WTC11 (cell line): ENCODE measurements at regions not wholly inside any gene's neighbourhood (a gene's known extent, or its start where the extent isn't known, plus 50 kb on each side); places are given as distances from the start of the nearest gene placed in this dataset.

Experiments used
- ATAC-seq: fragments of 200-7000 bp; cut with Tn5 transposase; 2 replicates; pipeline ENCODE4 v1.10.0; 2021; ENCODE audit warnings: mild to moderate bottlenecking, moderate library complexity
- CTCF ChIA-PET: fragments of 300-600 bp; sonication (Branson Sonifier 250); formaldehyde crosslinking; loops from one replicate; lab custom pipeline; 2021; ENCODE audit warnings: antibody characterized with exemption; lab: Charles Lee
- POLR2A ChIA-PET: fragments of 350-600 bp; sonication (Branson Sonifier 250); formaldehyde crosslinking; loops from one replicate; lab custom pipeline; 2021; ENCODE audit warnings: antibody characterized with exemption; lab: Charles Lee
- DNase-seq: peaks from one replicate; pipeline ENCODE4 v3.0.0; 2021; ENCODE audit warnings: low spot score
- H3K27ac Mint-ChIP-seq: 2 replicates; pipeline ENCODE4 v1.8.0; 2021; ENCODE audit warnings: mixed read lengths
- H3K27me3 Mint-ChIP-seq: 2 replicates; pipeline ENCODE4 v1.8.0; 2021; ENCODE audit warnings: low read depth, mild to moderate bottlenecking, moderate library complexity, mixed read lengths
- H3K36me3 Mint-ChIP-seq: 2 replicates; pipeline ENCODE4 v1.8.0; 2021; ENCODE audit warnings: mixed read lengths
- H3K4me1 Mint-ChIP-seq: 2 replicates; pipeline ENCODE4 v1.8.0; 2022; ENCODE audit warnings: mixed read lengths
- H3K4me3 Mint-ChIP-seq: 2 replicates; pipeline ENCODE4 v1.8.0; 2021; ENCODE audit warnings: mild to moderate bottlenecking, moderate library complexity, mixed read lengths
- H3K9me3 Mint-ChIP-seq: 2 replicates; pipeline ENCODE4 v1.8.0; 2021; ENCODE audit warnings: mixed read lengths
- ARID4B ChIP-seq: sonication (generic); formaldehyde crosslinking; IDR thresholded peaks from 2 replicates; pipeline ENCODE4 v1.8.0; 2023; ENCODE audit warnings: missing genetic modification reagents, mild to moderate bottlenecking, borderline replicate concordance
- ATF2 ChIP-seq: sonication (generic); formaldehyde crosslinking; IDR thresholded peaks from 2 replicates; pipeline ENCODE4 v1.8.1; 2022; ENCODE audit warnings: low read depth, missing genetic modification reagents, borderline replicate concordance
- ATF6 ChIP-seq: sonication (generic); formaldehyde crosslinking; IDR thresholded peaks from 2 replicates; pipeline ENCODE4 v1.8.1; 2023; ENCODE audit warnings: mild to moderate bottlenecking, missing genetic modification reagents
- CBFB ChIP-seq: sonication (generic); formaldehyde crosslinking; IDR thresholded peaks from 2 replicates; pipeline ENCODE4 v1.8.1; 2022; ENCODE audit warnings: mild to moderate bottlenecking, low read depth, missing genetic modification reagents
- CDX4 ChIP-seq: fragments of 250-450 bp; sonication (Bioruptor Pico); IDR thresholded peaks from 2 replicates; pipeline ENCODE4 v1.9.0; 2021; ENCODE audit warnings: moderate library complexity, mild to moderate bottlenecking, inconsistent platforms, borderline replicate concordance
- CTCF ChIP-seq: fragments of 200-600 bp; IDR thresholded peaks from 2 replicates; pipeline ENCODE4 v1.8.0; 2022; ENCODE audit warnings: antibody characterized with exemption
- E2F5 ChIP-seq: sonication (generic); formaldehyde crosslinking; IDR thresholded peaks from 2 replicates; pipeline ENCODE4 v1.8.1; 2022; ENCODE audit warnings: mild to moderate bottlenecking, moderate library complexity, missing genetic modification reagents
- FOXJ3 ChIP-seq: sonication (generic); formaldehyde crosslinking; IDR thresholded peaks from 2 replicates; pipeline ENCODE4 v1.9.0; 2021; ENCODE audit warnings: missing genetic modification reagents, mild to moderate bottlenecking, borderline replicate concordance
- HMGA2 ChIP-seq: fragments of 250-450 bp; sonication (Bioruptor Pico); IDR thresholded peaks from 2 replicates; pipeline ENCODE4 v1.4.0; 2021; ENCODE audit warnings: mild to moderate bottlenecking, moderate library complexity
- MYBL2 ChIP-seq: sonication (generic); formaldehyde crosslinking; IDR thresholded peaks from 2 replicates; pipeline ENCODE4 v1.8.1; 2023; ENCODE audit warnings: mild to moderate bottlenecking, moderate library complexity, missing genetic modification reagents
- NFATC4 ChIP-seq: fragments of 250-450 bp; sonication (Bioruptor Pico); IDR thresholded peaks from 2 replicates; pipeline ENCODE4 v1.9.0; 2021; ENCODE audit warnings: mild to moderate bottlenecking
- NR2C2 ChIP-seq: sonication (generic); formaldehyde crosslinking; IDR thresholded peaks from 2 replicates; pipeline ENCODE4 v1.8.0; 2022; ENCODE audit warnings: mild to moderate bottlenecking, missing genetic modification reagents
- OVOL2 ChIP-seq: fragments of 250-450 bp; sonication (Bioruptor Pico); IDR thresholded peaks from 2 replicates; pipeline ENCODE4 v1.9.0; 2021; ENCODE audit warnings: mild to moderate bottlenecking, borderline replicate concordance
- PREB ChIP-seq: sonication (generic); formaldehyde crosslinking; IDR thresholded peaks from 2 replicates; pipeline ENCODE4 v1.8.1; 2022; ENCODE audit warnings: mild to moderate bottlenecking, missing genetic modification reagents, moderate library complexity, borderline replicate concordance
- RELA ChIP-seq: sonication (generic); formaldehyde crosslinking; IDR thresholded peaks from 2 replicates; pipeline ENCODE4 v1.8.1; 2022; ENCODE audit warnings: missing genetic modification reagents, mild to moderate bottlenecking, borderline replicate concordance
- SMAD4 ChIP-seq: sonication (generic); formaldehyde crosslinking; IDR thresholded peaks from 2 replicates; pipeline ENCODE4 v1.8.0; 2022; ENCODE audit warnings: mild to moderate bottlenecking, missing genetic modification reagents
- SOX15 ChIP-seq: fragments of 250-450 bp; sonication (Bioruptor Pico); IDR thresholded peaks from 2 replicates; pipeline ENCODE4 v1.9.0; 2021; ENCODE audit warnings: mild to moderate bottlenecking
- TCF7 ChIP-seq: sonication (generic); formaldehyde crosslinking; IDR thresholded peaks from 2 replicates; pipeline ENCODE4 v1.8.0; 2022; ENCODE audit warnings: mild to moderate bottlenecking, low read depth, missing genetic modification reagents, moderate library complexity
- TEAD1 ChIP-seq: sonication (generic); formaldehyde crosslinking; IDR thresholded peaks from 2 replicates; pipeline ENCODE4 v1.8.0; 2022; ENCODE audit warnings: mild to moderate bottlenecking, missing genetic modification reagents
- USF1 ChIP-seq: sonication (generic); formaldehyde crosslinking; IDR thresholded peaks from 2 replicates; pipeline ENCODE4 v1.8.0; 2022; ENCODE audit warnings: mild to moderate bottlenecking, missing genetic modification reagents
- ZNF121 ChIP-seq: sonication (generic); formaldehyde crosslinking; IDR thresholded peaks from 2 replicates; pipeline ENCODE4 v1.8.0; 2023; ENCODE audit warnings: missing genetic modification reagents
- ZNF263 ChIP-seq: sonication (generic); formaldehyde crosslinking; IDR thresholded peaks from 2 replicates; pipeline ENCODE4 v1.8.1; 2022; ENCODE audit warnings: low read depth, mild to moderate bottlenecking, moderate library complexity, missing genetic modification reagents

GRCh38 chr3:66703501-66703900 lies 202.7 kb upstream of the LRIG1 start (continued):
- TF ChIP-seq ARID4B (CRISPR knock-in tag): no peak
- no peak for TF ChIP-seq MYBL2
- no peak for TF ChIP-seq FOXJ3 (CRISPR knock-in tag)
- no peak for TF ChIP-seq RELA (CRISPR knock-in tag)
- TF ChIP-seq CDX4: no peak
- TF ChIP-seq, all 79 proteins: peak for 0

GRCh38 chr3:66705076-66705475 lies 204.3 kb upstream of the LRIG1 start:
- Mint-ChIP-seq H3K27me3 (no peaks in the 10 kb centered on the region), H3K36me3 (no peaks in the 10 kb centered on the region), H3K9me3 (no peaks in the 10 kb centered on the region), H3K4me3 (no peak overlapping the region), H3K4me1 (peaks cover 4% of the 10 kb centered on the region; the same call in 1 of the 2 replicates), H3K27ac (no peak overlapping the region)
- DNase-seq (no peak), ATAC-seq (no peak)
- POLR2A ChIA-PET: no interaction called here
- CTCF ChIA-PET: no interaction called here
- TF ChIP-seq ATF2 (CRISPR knock-in tag) (no peak), ATF6 (CRISPR knock-in tag) (no peak), TEAD1 (CRISPR knock-in tag) (no peak), MYBL2 (no peak), NR2C2 (no peak)

- ChIA-PET POLR2A (no interaction called here), CTCF (interaction anchor here (0.7 kb wide), 1 partner anchor 372 kb away, joined by 3 read pairs; no protein-coding TSS in a partner anchor)
- DNase-seq (no peak), ATAC-seq (no peak)
- Mint-ChIP-seq H3K4me1 (peaks cover 4% of the 10 kb centered on the region; the same call in 1 of the 2 replicates), H3K27me3 (no peaks in the 10 kb centered on the region), H3K9me3 (no peaks in the 10 kb centered on the region), H3K4me3 (no peak overlapping the region), H3K27ac (no peak overlapping the region), H3K36me3 (no peaks in the 10 kb centered on the region)
- TF ChIP-seq CBFB (no peak), TCF7 (CRISPR knock-in tag) (no peak), ZNF263 (CRISPR knock-in tag) (no peak), SOX15 (CRISPR knock-in tag) (no peak), NFATC4 (no peak), USF1 (no peak), SMAD4 (CRISPR knock-in tag) (no peak), CTCF (no peak), OVOL2 (CRISPR knock-in tag) (no peak), E2F5 (CRISPR knock-in tag) (no peak), ZNF121 (CRISPR knock-in tag) (no peak), PREB (CRISPR knock-in tag) (no peak), HMGA2 (CRISPR knock-in tag) (no peak)
These were observed 206.1 kb upstream of the LRIG1 start for GRCh38 chr3:66706890-66707289.
